ENCODE measurements at regions not wholly inside any gene's neighbourhood (a gene's known extent, or its start where the extent isn't known, plus 50 kb on each side); places are given as distances from the start of the nearest gene placed in this dataset.
"Not testable (repeated sequence)": the region's sequence is repeated elsewhere in the genome, so short reads cannot be mapped to it uniquely, and the experiment has no call there.

DNA sequence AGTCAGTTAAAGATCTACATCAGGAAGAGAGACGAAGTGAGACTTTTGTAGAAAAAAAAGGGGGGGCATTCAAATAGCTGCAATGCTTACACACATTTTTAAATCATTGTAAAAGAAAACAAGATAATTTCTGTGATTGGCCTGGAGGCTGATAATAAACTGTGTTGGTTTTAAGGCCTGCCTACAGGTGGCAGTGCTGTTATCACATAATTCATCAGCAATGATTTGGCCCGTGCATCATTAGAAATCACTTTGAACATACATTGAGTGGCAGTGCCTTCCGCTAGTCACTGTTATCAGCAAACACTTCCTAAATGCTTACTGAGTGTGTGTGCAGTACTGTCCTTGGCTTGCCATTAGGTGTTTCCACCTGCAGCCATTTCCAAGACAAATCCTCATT lies 831.9 kb downstream of the TRIML1 start:
- DNase-seq = peak in 2 of 3 experiments; percentile 11 to 47

DNA sequence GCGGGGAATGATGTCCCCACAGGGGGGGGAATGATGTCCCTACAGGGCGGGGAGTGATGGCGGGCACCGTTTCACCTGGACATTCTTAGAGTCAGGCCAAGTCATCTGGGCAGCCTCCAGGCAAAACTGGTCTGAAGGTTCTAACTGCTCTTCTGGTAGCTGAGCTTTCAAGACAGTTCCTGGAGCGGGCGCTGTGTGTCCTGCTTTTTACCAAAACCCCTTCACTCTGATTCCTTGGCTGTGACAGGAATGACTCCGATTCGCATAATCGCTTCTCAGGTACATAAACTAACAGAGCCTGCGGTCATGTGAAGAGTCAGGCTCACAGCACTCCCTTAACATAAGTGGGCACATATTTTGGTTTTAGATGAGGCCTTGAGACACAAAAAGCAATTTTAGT lies 836.0 kb downstream of the TRIML1 start:
- peak in 1 of 3 experiments; percentile 67 for DNase-seq

DNA sequence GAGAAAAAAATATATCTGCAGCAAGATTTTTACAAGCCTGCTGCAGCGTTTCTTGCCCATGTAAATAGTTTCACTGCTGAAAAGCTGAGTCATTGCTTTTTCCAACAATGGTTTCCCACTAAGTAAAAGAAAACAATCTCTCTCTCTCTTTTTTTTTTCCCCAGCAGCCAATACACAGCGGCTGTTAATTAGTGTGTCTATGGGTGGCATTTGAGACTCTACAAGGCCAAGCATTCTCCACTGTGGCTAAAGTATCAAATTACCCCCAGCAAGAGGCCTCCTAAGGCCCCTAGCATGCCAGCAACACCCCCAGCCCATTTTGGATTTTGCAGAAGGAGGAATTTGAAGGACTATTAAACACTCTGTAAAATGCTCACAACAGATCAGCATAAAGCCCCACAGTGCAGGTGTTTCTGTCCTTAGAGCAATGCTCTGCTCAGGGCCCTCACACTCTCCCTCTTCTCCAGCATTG lies 837.4 kb downstream of the TRIML1 start:
- DNase-seq = peak; percentile 39 to 88 (median 71)

DNA sequence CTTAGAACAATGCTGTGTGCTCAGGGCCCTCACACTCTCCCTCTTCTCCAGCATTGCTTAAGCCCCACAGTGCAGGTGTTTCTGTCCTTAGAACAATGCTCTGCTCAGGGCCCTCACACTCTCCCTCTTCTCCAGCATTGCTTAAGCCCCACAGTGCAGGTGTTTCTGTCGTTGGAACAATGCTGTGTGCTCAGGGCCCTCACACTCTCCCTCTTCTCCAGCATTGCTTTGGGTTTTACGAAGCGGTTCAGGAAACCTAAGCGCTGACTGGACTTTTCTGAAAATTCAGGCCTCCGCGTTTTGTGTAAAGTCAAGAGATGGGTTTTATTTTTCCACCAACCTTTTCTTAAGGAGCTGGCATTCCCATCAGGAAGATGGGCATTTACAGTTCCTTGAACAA lies 838.0 kb downstream of the TRIML1 start:
- peak in 2 of 3 experiments; percentile 30 to 36 for DNase-seq

DNA sequence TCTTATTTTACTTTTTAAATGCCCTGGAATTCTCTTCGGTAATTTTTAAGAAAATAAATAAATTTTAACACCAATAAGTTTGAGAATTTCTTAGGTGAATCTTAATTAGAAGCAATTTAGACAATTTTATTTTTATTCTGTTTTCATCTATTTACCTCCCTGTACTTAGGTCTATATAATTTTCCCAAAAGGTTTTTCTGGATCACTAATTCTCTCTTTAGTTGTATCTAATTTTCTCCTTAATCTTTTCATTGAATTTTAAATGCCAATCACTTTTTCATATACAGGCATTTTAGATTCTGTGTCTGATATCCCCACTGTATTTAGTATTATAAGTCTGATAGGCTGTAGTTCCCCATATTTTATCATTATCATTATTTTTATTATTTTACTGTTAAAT lies 845.3 kb downstream of the TRIML1 start:
- DNase-seq = no peak

DNA sequence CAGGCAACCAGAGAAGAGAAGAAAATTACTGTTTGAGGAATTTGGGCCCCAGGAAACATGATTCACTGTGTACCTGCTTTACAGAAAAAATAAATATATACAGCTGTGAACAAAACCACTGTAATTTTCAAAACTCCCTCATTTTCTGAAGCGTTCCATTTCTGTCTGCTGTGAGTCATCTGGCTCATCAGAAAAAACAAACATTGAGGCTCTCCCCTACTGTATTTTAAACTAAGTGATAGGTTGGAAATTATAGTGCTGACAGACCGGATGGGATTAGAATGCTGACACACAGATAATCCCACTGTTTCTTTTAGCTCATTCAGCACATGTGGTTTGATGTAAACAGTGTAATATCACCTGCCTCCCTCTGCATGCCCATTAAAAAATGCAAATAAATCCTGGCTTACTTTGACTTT lies 847.0 kb downstream of the TRIML1 start:
- DNase-seq = peak in 1 of 3 experiments; percentile 49

DNA sequence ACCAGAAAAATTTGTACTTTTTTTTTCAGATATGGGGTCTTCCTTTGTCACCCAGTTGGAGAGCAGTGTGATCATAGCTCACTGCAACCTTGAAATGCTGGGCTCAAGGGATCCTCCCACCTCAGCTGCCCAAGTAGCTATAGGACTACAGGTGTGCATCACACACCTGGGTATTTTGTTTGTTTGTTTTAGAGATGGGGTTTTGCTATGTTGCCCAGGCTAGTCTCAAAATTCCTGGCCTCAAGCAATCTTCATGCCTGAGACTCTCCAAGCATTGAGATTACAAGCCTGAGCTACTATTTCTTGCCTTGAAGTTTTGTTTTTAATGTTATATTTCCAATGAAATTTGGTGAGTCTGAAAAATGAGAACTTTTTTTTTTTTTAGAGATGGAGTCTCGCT lies 847.8 kb downstream of the TRIML1 start:
- DNase-seq = no peak

DNA sequence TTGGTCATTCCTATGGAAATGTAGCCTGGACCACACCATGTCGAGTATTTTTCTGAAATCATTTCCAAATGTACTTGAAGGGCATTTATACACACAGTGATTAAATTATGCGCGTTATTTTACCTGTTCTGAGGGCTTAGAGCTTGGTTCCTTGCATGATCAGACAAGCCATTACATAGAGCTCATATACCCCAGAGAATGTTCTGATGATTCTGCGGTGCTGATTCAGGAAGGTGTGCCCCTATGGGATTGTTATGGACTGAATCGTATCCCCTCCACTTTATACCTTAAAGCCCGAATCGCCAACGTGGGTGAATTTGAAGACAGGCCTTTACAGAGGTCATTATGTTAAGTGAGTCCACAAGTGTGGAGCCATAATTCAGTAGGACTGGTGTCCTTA lies 848.9 kb downstream of the TRIML1 start:
- no peak for DNase-seq

DNA sequence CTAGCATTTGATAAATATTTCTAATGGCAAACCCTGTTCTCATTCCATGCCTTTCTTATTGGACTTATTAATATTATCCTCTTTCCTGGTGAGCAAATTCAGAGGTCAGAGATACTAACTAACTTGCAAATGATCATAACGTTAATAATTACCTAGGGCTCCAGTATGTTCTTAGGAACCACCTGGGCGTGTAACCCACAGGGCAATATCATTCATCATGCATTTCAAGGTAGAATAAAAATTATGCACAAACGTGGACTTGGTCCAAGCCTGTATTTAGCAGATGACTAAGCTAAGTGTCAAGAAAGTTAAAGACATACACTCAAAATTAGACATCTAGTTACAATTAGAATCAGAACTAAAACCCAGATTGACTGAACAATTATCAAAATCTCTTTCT lies 850.1 kb downstream of the TRIML1 start:
- no peak for DNase-seq

DNA sequence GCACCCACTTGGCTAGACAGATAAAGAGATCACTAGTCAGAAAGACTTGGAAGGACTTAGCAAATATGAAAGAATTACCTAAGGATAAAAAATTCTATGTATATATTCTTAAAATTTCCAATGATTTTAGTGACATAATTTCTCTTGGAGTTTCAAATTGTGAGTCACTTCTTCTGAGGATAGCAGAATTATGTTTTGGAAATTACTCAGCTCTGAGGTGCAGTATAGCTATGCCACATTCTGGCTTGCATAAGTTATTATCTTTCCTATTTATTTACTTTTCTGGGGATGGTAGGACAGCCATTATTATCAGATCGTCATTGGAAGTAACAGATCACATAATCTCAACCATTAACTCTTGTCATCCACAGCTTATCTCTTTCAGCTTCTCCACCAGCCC lies 853.5 kb downstream of the TRIML1 start:
- DNase-seq = no peak

DNA sequence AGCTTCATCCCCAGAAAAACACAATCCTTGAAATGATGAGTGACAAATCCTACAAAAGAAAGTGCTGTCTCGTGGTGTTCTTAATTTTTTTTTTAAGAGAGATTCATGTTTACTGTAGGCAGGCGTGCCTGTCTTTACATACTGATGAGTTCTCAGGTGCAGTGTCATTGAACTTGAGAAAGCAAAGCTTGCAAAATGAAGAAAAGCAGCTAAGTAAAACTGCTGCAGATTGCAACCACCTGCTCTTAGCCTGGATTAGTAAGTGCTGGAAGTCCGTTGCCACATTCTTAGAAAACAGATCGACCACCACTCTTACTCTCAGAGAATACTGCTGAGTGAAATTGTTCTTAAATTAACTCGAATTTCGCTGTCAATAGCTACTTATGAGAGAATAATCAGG lies 854.6 kb downstream of the TRIML1 start:
- DNase-seq = no peak

DNA sequence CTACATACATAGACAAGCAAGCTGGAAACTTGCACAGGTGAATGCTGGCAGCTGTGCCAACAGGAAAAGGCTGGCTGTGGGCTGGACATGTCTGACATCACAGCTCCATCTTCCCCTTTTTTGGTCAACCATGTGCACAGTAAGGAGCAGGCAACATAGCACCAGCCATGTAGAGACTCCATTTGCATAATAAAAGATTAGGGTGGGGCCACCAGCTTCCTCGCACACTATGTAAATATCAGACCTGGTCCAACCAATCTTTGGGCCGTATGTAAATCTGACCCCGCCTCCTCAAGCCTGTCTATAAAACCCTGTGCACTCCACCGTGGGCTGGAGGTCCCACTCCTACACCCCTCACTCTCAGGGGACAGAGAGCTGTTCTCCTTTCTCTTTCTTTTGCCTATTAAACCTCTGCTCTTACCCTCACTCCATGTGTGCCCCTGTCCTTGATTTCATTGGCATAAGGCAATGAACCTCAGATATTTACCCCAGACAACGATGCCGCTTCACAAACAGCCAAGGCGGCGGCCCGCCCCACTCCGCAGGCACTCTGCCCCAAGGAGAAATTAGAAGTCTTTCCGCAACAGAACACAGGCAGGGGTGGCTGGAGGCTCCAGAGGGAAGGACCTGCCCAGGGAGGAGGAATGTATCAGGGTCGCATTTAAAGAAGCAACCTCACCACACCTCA lies 862.2 kb downstream of the TRIML1 start:
- no peak for DNase-seq

DNA sequence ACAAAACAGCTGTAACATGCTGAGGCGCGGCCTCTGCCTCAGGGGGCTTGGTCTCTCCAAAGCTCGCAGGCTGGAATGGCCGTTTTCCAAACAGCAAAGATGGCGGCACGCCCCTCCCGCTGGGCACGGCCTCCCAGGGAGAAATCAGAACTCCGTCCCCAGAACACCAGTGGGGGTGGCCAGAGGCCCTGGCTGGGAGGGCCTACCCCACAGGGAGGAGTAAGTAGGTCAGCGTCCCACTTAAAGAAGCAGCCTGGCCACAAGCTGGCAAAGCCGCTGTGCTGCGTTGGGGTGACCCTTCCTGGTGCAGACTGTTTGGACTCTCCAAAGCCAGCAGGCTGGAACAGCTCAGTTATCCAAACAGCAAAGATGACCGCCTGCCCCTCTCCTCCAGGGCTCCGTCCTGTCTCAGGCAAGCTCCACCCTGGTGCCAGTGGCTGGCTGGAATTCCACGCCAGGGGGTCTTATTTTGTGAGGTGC lies 862.8 kb downstream of the TRIML1 start:
- DNase-seq = no peak

DNA sequence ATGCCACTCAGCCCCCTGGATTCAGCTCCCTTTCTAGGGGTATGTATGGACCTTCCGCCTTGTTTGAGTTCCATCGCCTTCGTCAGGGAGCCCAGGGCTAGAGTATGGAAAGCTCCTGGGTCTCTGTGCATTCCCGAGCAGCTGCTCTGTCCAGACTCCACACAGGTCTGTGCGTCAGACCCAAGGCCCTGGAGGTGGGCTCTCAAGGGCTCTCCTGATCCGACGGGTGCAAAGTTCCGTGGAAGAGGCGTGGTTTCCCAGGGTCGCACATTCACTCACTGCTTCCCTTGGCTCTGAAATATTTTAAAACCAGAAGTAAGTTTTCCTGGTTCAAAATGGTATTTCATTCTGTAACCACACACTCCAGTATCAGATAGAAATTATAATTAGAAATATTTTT lies 863.2 kb downstream of the TRIML1 start:
- DNase-seq = no peak

DNA sequence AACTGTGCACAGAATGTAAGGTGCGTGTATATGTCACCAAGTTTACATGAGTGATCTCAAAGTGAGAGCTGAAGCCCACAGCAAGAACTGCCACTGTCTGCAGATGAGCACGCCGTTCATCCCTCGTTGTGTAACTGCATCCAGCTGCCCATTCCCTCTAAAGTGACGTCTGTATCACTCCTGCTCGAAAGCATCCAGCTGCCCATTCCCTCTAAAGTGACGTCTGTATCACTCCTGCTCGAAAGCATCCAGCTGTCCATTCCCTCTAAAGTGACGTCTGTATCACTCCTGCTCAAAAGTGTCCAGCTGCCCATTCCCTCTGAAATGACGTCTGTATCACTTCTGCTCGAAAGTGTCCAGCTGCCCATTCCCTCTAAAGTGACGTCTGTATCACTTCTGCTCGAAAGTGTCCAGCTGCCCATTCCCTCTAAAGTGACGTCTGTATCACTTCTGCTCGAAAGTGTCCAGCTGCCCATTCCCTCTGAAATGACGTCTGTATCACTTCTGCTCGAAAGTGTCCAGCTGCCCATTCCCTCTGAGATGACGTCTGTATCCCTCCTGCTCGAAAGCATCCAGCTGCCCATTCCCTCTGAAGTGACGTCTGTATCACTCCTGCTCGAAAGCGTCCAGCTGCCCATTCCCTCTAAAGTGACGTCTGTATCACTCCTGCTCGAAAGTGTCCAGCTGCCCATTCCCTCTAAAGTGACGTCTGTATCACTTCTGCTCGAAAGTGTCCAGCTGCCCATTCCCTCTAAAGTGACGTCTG lies 871.4 kb downstream of the TRIML1 start:
- not testable (repeated sequence) for DNase-seq

DNA sequence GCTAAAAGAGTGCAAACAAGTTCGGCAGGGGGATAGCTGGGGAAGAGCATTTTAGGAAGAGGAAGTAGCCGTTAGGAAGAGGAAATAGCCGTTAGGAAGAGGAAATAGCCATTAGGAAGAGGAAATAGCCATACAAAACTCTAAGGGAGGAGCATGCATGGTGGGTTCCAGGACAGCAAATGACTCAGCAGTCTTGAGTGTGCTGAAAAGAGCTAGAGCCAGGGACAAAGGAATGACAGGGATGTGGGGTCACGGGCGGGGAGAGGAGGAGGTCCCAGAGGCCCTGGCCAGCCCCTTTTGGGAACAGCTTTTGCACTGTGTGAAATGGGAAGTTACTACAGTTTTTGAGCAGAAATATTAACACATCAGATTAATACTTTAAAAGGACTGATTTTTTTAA lies 882.6 kb downstream of the TRIML1 start:
- DNase-seq = no peak

DNA sequence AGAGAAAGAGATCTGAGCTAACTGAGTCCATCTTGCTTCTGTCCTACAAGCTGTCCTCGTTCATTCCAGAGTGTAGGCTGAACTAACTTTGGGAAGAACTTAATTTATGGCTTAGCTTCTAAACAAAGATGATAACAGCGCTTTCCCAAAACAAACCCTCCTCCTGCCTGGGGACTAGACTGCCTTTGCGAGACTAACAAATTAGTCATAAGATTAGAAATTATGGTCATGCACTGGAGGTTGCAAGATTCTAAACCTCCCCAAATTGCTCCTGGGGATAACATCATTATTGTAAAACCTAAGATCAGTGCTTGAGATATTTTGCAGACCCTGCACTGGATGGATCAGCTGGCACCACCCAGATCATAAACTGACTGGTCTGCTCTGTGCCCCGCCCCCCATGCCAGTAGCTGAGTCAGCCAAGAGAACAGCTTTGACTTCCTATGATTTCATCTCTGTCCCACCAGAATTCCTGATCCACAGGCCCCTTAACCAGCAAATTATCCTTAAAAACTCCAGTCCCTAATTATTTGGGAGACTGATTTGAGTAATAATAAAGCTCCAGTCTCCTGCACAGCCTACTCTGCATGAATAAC lies 883.3 kb downstream of the TRIML1 start:
- no peak for DNase-seq

DNA sequence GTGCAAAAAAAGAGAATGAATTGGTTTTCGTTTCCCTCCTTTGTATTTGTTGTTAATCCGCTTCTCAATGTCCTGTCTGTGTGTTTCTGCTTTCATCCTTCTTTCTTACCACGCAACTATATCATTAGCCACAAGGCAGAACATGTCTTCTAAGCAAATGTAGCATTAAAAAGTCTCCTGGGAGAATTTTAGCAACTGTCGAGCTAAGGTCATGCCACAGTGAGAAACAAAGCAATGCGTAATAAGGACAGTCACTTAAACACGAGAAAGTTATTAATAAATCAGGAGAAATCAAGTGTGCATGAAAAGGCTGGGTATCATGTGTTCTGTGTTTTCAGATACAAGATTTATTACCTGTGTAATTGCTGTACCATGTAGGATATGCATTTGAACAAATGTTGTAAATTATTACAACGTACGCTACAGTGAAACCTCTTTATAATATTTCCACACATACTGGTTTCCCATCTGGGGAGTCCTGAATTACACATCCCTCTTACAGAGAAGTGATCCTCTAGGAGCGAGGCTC lies 890.8 kb downstream of the TRIML1 start:
- DNase-seq = peak in 2 of 3 experiments; percentile 31 to 39

DNA sequence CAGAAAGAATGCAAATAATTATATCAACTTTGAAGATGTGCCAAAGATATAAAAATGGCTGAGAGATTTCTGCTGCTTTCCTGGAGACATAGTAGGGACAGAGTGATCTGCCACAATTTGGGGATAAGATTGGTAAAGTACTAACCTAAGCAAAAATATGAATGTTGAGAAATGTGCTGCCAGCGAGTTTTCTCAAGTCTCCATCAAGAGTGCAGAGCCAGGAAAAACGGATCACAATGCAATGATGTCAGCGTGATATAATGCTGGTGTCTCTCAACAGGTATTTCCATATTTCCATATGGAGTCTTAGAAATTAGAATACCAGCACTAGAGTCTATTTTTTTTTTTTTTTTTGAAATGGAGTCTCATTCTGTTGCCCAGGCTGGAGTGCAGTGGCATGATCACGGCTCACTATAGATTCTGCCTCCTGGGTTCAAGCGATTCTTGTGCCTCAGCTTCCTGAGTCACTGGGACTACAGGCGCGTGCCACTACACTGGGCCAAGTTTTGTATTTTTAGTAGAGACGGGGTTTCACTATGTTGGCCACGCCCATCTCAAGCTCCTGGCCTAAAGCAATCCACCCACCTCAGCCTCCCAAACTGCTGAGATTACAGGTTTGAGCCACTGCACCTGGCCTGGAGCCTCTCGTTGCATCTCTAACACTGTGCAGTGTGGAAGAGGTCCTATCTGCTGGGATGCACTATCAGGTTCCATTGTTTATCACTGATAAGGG lies 893.5 kb downstream of the TRIML1 start:
- no peak for DNase-seq

DNA sequence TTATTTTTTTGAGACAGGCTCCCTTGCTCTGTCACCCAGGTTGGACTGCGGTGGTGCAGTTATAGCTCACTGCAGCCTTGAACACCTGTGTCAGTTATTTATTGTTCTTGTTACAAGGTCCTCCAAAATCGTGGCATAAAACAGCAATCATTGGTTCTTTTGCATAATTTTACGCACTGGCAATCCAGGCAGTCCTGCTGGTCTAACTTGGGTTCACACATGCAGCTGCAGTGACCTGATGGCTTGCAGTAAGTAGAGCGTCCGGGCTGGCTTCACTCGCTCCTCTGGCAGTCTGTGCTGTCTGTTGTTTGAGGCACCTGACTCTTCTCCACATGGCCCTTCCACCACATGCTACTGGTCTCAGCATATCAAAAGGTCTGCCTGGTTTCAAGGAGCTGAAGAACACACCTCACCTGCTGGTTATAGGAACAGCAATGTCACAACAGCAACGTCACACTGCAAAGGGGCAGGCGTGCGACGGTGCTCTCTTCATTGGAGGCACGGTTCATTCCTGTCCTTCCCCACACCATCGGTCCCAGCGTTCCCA lies 894.6 kb downstream of the TRIML1 start:
- DNase-seq = no peak

DNA sequence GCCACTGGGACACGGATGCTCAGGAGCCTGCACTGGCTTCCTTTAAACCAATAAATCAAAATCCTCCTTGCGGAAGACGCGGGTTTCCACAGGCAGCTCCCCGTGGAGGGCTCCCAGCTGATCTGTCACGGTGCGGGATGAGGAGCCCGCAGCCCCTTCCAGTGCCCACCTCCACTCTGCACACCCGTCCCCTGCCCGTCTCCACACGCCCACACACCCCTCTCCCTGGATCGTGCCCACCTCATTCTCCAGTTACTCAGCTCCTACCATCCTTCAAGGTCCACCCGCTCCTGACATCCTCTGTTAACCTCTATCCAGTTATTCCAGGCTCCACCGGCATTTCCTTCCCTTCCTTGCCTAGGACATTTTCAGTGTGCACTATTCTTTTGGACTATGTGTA lies 895.9 kb downstream of the TRIML1 start:
- no peak for DNase-seq

DNA sequence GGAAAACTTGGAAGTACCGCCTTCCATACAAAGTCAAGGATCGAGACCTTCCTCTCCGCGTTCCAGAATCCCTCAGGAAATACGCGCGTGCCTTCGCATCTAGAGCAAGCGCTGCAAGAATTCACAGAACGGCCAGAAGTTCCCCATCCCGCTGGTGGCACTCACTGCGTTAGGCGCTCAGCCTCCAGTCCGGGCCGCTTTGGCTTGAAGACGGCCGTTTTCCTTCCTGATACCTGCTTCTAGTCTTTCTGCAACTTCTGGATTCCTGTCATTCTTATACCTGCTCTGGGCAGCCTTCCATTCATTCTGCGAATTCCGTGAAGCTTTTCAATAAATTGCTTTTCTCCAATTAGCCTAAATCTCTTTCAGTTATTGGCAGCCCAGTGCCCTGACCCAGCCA lies 896.4 kb downstream of the TRIML1 start:
- no peak for DNase-seq

DNA sequence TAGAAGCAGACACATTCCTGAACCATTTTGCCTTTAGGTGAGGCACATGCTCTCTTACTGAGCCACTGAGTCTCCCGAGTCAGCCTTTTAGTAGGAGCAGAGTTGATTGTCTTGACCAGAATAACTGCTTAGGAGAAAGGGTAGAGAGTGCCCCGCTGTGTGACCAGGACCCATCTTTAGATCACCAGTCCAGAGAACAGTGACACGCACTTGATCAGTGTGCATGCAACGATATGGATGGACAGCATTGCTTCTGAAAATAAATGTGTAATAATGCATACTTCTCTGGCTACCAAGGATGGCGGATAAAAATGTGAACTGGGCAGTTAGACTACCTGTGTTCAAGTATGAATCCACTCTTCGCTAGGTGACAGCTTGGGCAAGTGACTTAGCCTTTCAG lies 897.7 kb downstream of the TRIML1 start:
- DNase-seq = no peak
